ENCODE measurements at regions not wholly inside any gene's neighbourhood (a gene's known extent, or its start where the extent isn't known, plus 50 kb on each side); places are given as distances from the start of the nearest gene placed in this dataset.

- Histone ChIP-seq H3K27me3 (ENCODE audit: insufficient read depth, poor library complexity, severe bottlenecking) (no peaks in the 10 kb centered on the region), H3K27ac (replicated peaks) (no peak overlapping the region), H3K4me3 (replicated peaks; ENCODE audit: insufficient read depth, low read length) (no peak overlapping the region)
- TF ChIP-seq POLR2AphosphoS5 (IDR thresholded peaks at IDR 0.05; ENCODE audit: low read depth) = no peak
- TF ChIP-seq GABPA (IDR thresholded peaks at IDR 0.05; ENCODE audit: low read depth) = no peak
- TF ChIP-seq CTCF (IDR thresholded peaks at IDR 0.05; ENCODE audit: insufficient read depth, low read length) = no peak
- TF ChIP-seq REST (IDR thresholded peaks at IDR 0.05; ENCODE audit: insufficient replicate concordance, low read depth) = no peak
- no peak for TF ChIP-seq SPI1 (IDR thresholded peaks at IDR 0.05; ENCODE audit: borderline replicate concordance, low read depth)
- no peak for DNase-seq (ENCODE audit: low read depth in 1 of 2, low spot score in 1 of 2)
Observed at GRCh38 chr18:1475867-1476266, 571.2 kb downstream of the ADCYAP1 start.

GRCh38 chr18:1480309-1480708 is 575.6 kb downstream of the ADCYAP1 start:
- Histone ChIP-seq H3K27ac (replicated peaks) (no peak overlapping the region), H3K27me3 (ENCODE audit: insufficient read depth, poor library complexity, severe bottlenecking) (no peaks in the 10 kb centered on the region), H3K4me3 (replicated peaks; ENCODE audit: insufficient read depth, low read length) (no peak overlapping the region)
- no peak for TF ChIP-seq POLR2AphosphoS5 (IDR thresholded peaks at IDR 0.05; ENCODE audit: low read depth)
- TF ChIP-seq GABPA (IDR thresholded peaks at IDR 0.05; ENCODE audit: low read depth) = no peak
- no peak for TF ChIP-seq CTCF (IDR thresholded peaks at IDR 0.05; ENCODE audit: insufficient read depth, low read length)
- TF ChIP-seq REST (IDR thresholded peaks at IDR 0.05; ENCODE audit: insufficient replicate concordance, low read depth) = no peak
- no peak for TF ChIP-seq SPI1 (IDR thresholded peaks at IDR 0.05; ENCODE audit: borderline replicate concordance, low read depth)
- no peak for DNase-seq (ENCODE audit: low read depth in 1 of 2, low spot score in 1 of 2)

- Histone ChIP-seq H3K27me3 (ENCODE audit: insufficient read depth, poor library complexity, severe bottlenecking) (no peaks in the 10 kb centered on the region), H3K27ac (replicated peaks) (no peak overlapping the region), H3K4me3 (replicated peaks; ENCODE audit: insufficient read depth, low read length) (no peak overlapping the region)
- TF ChIP-seq REST (IDR thresholded peaks at IDR 0.05; ENCODE audit: insufficient replicate concordance, low read depth) (no peak), SPI1 (IDR thresholded peaks at IDR 0.05; ENCODE audit: borderline replicate concordance, low read depth) (no peak), CTCF (IDR thresholded peaks at IDR 0.05; ENCODE audit: insufficient read depth, low read length) (no peak), GABPA (IDR thresholded peaks at IDR 0.05; ENCODE audit: low read depth) (no peak), POLR2AphosphoS5 (IDR thresholded peaks at IDR 0.05; ENCODE audit: low read depth) (no peak)
- no peak for DNase-seq (ENCODE audit: low read depth in 1 of 2, low spot score in 1 of 2)
Observed at GRCh38 chr18:1481577-1481976, 576.9 kb downstream of the ADCYAP1 start.

Measured in HL-60 (cell line).